GM08714 (cell line): ENCODE measurements at regions not wholly inside any gene's neighbourhood (a gene's known extent, or its start where the extent isn't known, plus 50 kb on each side); places are given as distances from the start of the nearest gene placed in this dataset.

Source experiments
- H3K4me3 ChIP-seq: fragments of 200-500 bp; sonication (Bioruptor generic); 2 replicates; pipeline ENCODE4 v1.5.1; 2014; ENCODE audit warnings: mild to moderate bottlenecking, low read length, inconsistent platforms
- ZNF274 ChIP-seq: IDR thresholded peaks from 2 replicates; pipeline ENCODE4 v1.6.1; 2012; ENCODE audit warnings: mild to moderate bottlenecking, low read depth, low read length

GRCh38 chr16:86683441-86684194 is 105.3 kb downstream of the FOXL1 start:
- H3K4me3 ChIP-seq = no peak overlapping the region
- no peak for TF ChIP-seq ZNF274

GRCh38 chr16:86685076-86685475 is 106.7 kb downstream of the FOXL1 start:
- no peak for TF ChIP-seq ZNF274
- no peak overlapping the region for H3K4me3 ChIP-seq

- no peak overlapping the region for H3K4me3 ChIP-seq
- no peak for TF ChIP-seq ZNF274
Observed at GRCh38 chr16:86690970-86691369, 112.6 kb downstream of the FOXL1 start.

GRCh38 chr16:86692426-86692825 is 114.1 kb downstream of the FOXL1 start:
- no peak overlapping the region for H3K4me3 ChIP-seq
- no peak for TF ChIP-seq ZNF274

GRCh38 chr16:86693033-86693432 is 114.7 kb downstream of the FOXL1 start:
- H3K4me3 ChIP-seq = no peak overlapping the region
- TF ChIP-seq ZNF274 = no peak

GRCh38 chr16:86697715-86698114 is 119.4 kb downstream of the FOXL1 start:
- no peak for TF ChIP-seq ZNF274
- no peak overlapping the region for H3K4me3 ChIP-seq

GRCh38 chr16:86700046-86700945 is 121.9 kb downstream of the FOXL1 start:
- no peak for TF ChIP-seq ZNF274
- H3K4me3 ChIP-seq = no peak overlapping the region

GRCh38 chr16:86701286-86701975 is 123.1 kb downstream of the FOXL1 start:
- no peak overlapping the region for H3K4me3 ChIP-seq
- no peak for TF ChIP-seq ZNF274

GRCh38 chr16:86702824-86703588 is 124.7 kb downstream of the FOXL1 start:
- no peak overlapping the region for H3K4me3 ChIP-seq

GRCh38 chr16:86704516-86704915 is 126.2 kb downstream of the FOXL1 start:
- TF ChIP-seq ZNF274 = no peak

More at GRCh38 chr16:86702824-86703588, 124.7 kb downstream of the FOXL1 start:
- TF ChIP-seq ZNF274 = no peak

GRCh38 chr16:86706726-86707125 is 128.4 kb downstream of the FOXL1 start:
- TF ChIP-seq ZNF274 = no peak
- no peak overlapping the region for H3K4me3 ChIP-seq

More at GRCh38 chr16:86704516-86704915, 126.2 kb downstream of the FOXL1 start:
- H3K4me3 ChIP-seq = no peak overlapping the region

- no peak overlapping the region for H3K4me3 ChIP-seq
- no peak for TF ChIP-seq ZNF274
Observed at GRCh38 chr16:86707171-86707570, 128.8 kb downstream of the FOXL1 start.

- H3K4me3 ChIP-seq = no peak overlapping the region
- no peak for TF ChIP-seq ZNF274
Observed at GRCh38 chr16:86707581-86707980, 129.2 kb downstream of the FOXL1 start.

GRCh38 chr16:86708431-86708830 is 130.1 kb downstream of the FOXL1 start:
- H3K4me3 ChIP-seq = no peak overlapping the region
- TF ChIP-seq ZNF274 = no peak
